ENCODE measurements at regions not wholly inside any gene's neighbourhood (a gene's known extent, or its start where the extent isn't known, plus 50 kb on each side); places are given as distances from the start of the nearest gene placed in this dataset.

DNA sequence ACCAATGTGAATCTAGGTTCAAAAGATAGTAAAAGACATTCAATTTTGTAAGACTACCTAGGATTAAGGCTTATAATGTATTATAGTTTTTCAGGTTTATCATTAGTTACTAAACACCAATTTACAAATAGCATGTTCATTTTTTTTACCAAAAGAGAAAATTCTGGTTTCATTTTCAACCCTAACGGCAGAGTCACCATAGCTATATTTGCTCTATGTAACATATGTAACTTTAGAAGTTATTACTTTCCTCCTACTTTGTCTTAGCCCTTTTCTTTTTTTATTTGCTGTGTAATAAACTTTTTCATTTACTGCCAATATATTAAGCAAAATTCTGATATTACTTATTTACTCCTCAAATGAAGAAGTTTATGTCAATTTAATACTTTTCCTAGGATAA, 639.6 kb downstream of the ARAP2 start:
- DNase-seq: no peak

DNA sequence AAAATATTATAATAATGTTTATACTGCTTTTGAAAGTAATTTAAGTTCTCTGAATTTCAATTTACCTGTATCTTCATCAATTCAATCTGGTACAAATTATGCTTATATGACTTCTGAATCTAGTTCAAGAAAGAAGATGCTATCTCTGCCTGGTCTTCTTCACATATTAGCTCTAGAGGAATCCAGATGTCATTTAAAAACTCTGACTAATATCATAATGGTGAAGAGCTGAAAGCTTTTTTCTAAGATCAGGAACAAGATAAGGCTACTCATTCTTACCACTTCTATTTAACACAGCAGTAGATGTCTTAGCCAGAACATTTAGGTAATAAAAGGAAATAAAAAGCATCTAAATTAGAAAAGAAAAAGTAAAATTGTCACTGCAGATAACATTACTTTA, 636.1 kb downstream of the ARAP2 start:
- no peak for DNase-seq

DNA sequence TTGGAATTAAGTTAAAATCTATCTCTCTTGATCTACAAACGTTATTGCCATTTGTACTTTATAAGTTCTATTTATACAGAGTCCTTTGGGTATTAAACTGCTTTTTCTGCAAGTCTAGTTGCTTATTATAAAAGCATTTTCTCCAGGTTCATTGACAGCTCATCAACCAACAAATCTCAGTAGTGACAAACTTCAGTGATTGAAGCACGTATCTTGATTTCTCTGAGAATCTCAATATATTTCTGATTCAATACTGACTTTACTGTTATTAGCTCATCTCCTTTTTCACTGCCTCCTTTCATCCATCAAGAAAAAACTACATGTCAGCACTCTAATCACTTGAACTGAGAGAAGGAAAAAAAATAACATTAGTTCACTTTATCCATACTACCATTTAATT, 630.2 kb downstream of the ARAP2 start:
- DNase-seq: no peak

DNA sequence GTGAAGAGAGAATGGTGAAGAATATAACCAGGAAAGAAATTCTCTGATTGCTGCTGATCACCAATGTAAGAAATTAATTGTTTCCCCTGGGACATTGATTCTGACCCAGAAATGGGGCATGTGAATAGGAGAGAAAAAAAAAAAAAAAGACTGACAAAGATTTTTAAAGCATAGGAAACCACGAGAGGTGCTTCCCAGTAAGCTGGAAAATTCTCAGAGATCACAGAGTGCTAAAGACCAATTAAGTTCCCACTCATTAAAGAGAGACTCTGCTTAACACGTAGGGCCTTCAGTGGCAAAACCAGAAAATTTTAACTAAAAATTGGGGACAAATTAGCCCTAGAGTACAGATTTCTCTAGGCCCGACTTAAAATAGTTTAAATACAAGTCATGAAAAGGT, 604.4 kb downstream of the ARAP2 start:
- no peak for DNase-seq

DNA sequence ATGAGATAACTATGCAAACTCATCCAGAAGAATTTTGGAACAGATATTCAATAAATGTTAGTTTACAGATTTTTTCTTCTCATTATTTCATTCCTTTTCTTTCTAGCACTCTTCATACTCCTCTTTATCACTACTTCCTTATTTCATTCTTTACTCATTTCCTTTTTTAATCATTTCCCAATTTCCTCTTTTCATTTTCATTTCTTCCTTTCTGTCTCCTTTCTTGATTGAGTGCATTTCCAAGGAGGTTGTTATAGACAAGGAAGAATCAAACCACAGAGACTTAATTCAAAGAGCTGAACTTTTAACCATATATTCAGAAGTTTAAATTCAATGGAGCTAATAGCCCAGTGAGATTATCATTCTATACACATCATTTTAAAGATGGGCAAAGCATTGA, 600.7 kb downstream of the ARAP2 start:
- DNase-seq: no peak

DNA sequence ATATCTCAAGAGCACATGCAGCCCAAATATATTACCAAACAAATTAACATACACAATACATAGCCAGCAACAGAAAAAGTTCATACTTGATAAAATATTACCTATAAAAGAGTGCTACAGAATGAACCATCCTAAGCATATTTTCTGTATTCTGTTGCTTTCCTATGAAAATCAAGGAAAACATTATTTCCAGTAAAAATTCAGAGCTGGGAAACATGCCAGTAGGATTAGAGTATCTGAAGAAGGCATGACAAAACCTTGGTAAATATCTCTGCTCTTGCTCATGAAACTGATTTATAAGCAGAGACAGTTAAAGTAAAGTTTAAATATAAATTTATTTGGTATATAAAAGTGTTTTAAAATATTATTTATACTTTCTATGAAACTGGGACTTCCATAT, 599.7 kb downstream of the ARAP2 start:
- no peak for DNase-seq

DNA sequence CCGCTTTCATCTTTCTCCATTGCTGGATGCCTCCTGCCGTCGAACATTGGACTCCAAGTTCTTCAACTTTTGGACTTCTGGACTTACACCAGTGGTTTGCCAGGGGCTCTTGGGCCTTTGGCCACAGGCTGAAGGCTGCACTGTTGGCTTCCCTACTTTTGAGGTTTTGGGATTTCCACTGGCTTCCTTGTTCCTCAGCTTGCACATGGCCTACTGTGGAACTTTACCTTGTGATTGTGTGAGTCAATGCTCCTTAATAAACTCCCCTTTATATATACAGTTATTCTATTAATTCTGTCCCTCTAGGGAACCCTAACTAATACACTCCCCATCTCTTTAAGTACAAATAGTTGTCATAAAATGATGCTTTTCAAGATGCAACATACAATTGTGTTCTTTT, 595.3 kb downstream of the ARAP2 start:
- no peak for DNase-seq

DNA sequence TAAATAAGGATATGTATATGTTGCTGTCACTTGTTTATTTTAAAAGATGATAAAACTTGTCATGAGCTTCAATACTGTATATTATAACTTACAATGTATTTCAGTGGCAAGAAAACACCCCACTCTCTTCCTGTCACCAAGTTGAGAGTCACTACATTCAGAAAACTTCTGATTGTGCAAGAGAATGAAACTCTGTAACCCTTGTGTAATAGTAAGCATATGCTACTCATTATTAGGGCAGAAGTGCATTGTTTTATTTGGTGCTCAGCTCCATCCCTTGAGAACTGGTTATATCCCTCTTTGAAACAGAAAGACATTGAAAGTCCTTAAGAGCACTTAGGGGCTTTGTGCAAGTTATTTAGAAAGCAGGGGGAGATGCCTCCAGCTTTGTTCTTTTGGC, 594.5 kb downstream of the ARAP2 start:
- DNase-seq: no peak

DNA sequence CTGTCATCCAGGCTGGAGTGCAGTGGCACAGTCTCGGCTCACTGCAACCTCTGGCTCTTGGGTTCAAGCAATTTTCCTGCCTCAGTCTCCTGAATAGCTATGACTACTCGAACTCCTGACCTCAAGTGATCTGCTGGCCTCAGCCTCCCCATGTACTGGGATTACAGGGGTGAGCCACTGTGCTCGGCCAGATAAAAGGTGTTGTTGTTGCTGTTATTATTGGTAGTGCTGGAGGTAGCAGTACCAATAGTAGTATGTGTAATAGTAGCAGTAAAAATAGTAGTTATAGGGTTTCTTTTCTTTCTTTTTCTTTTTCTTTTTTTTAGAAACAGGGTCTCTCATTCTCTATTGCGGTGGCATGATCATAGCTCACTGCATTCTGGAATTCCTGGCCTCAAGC, 592.1 kb downstream of the ARAP2 start:
- DNase-seq: no peak

DNA sequence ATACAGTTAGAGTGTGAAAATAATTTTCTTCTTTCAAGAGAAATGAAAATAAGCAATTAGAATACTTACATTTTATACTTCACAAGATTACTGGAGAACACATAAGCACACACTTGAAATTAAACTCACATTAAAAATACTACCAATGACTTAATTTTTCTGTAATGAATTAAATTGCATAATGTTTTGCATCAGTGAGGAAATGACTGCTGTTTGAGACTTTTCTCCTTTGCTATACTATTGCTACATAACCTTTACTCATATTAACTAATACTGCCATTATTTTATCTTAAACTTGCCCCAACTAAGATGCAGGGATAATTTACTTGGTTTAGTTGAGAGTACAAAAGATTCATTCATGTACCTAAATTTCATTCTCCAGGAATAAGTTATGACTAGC, 590.9 kb downstream of the ARAP2 start:
- no peak for DNase-seq

DNA sequence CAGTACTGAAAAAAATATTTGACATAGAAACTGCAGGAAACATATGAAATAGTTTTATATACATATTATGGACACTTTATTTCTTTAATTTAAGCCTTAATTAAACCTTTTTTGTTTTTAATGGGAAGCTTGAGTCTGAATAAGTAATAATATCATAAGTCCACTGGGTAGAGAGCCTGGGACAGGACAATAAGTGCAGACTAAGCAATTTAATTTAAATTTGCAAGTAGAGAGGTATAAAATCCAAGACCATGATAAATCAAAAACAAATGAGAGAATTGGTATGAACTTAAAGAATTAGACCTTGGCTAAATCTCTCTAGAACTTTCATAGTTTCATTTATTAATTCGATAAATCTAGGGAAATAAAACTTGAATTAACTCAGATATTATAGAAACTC, 571.2 kb downstream of the ARAP2 start:
- no peak for DNase-seq

DNA sequence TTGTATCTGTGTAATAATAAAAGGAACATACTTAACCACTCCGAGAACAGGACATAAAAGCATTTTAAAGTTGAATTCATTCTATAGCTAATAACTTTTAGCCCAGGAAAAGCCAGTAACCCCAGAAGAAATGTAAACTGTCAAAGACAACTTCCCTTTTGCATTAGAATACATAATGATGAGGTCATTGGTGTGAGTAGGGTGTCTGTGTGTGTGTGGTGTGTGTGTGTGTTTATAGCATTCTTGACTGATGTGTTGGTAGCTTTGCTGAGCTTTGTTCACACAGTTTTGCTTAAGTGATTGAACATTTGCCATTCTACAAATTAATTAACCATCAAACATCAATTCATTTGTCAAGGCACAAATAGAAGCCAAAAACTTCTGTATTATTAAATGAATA, 559.6 kb downstream of the ARAP2 start:
- DNase-seq: no peak

DNA sequence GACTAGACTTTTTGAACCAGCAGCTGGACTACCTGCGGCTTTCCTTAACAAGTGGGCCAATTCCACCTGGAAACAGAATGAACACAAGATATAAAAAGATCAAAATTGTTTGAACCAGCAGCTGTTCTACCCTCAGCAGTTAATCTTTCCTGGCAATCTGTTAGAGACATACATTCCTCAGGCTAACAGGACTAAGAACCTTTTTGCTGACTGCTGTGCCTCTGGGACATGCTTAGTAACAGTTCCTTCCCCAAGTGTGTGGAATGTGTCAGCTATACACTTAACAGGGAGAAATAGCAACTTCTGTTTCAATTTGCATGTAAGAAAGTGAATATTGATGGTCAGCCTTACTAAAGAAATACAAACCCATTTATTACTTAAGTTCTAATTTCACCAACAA, 554.4 kb downstream of the ARAP2 start:
- DNase-seq: no peak

DNA sequence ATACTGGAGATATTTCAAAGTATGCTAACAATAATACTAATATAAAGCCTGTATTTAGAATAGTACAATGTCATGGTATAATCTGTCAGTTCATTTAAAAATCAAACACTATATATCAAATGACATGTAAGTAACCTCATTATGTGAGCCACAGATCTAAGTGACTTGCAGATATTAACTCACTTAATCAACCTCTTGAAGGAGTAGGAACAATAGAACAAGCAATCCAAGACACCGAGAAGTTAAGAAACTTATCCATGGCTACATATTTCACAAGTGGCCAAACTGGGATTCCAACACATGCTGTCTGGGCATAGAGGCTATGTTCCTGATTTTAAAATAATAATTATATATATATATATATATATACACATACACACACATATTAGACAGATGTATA, 554.0 kb downstream of the ARAP2 start:
- DNase-seq: no peak

DNA sequence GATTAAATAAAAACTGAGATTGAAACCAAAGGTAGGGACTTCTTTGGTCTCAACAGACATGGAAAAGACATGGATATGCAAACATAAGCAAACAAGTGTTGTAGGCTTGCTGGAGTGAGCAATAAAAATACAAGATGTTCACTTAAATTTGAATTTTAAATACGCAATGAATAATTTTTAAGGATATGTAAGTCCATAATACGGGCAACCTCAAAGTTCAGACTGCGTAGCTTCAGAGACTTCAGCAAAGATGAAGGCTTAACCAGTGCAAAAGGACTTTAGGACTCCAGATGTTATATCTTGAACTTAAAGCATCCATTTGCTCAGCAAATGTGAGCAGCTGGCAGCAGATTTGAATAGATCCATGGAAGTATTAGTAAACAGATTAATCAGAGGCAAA, 549.3 kb downstream of the ARAP2 start:
- no peak for DNase-seq

DNA sequence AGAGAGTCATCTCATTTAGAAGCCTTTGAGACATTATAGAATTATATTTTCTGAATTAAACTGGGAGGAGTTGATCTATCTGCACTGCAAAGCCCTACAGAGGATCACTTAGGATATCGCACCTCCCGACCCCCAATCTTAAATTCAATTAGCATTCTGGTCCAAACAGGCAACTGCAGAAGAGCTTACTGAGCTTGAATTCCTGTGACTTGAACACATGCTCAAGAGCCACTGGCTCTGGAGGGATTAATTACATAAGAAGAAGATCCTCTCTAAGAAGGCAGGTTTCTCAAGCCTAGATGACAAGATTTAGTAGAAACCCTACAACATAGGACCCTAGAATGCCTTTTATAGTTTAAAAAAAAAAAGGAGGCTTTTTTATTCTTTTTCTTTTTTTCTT, 548.9 kb downstream of the ARAP2 start:
- DNase-seq: no peak

DNA sequence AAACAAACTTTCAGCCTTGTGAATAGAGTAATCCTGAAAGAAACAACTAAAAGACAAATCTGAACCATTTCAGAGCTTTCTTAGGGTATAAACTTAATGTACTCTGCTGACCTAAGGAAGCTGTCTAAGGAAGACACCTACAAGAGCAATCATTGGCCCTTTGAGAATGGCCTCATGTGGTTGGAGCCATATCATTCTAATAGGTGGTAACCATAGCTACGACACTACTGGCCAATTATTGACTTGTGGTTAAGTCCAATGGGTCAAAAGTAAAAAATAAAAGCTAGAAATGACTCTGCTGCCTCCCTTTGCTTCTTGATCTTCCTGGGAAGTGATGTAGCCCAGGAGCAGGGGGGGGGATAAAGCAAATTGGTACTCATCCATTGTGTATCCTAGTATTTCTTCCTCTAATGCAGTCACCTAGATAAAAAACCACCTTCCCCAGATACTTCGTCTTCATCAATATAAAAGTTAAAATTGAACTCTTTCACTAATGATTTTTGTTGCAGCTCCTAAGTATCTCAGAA, 547.0 kb downstream of the ARAP2 start:
- DNase-seq: no peak

DNA sequence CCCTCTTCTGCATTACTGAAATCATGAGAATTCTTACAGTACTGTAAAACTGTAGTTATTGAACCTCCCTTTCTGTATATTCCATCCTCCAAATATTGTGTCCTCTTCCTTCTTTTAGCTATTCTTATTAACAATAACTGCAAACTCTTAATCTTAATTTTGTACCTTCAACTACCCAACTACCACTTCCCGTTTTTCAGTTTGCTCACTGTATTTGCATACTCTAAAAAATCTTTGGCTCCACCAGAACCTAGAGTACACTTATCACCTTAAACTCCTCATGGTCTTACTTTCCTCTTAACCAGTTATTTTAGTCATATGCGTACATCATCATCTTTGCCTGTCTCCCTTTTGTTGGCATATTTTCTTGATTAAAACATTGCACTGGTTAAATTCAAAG, 543.7 kb downstream of the ARAP2 start:
- DNase-seq: no peak

DNA sequence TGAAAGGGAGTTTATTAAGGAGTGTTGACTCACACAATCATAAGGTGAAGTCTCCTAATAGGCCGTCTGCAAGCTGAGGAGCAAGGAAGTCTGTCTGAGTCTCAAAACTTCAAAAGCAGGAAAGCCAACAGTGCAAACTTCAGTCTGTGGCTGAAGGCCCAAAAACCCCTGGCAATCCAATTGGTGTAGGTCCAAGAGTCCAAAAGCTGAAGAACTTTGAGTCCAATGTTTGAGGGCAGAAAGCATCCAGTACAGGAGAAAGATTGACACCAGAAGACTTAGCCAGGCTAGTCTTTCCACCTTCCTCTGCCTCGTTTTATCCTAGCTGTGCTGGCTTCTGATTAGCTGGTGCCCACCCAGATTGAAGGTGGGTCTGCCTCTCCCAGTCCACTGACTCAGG, 535.2 kb downstream of the ARAP2 start:
- no peak for DNase-seq

DNA sequence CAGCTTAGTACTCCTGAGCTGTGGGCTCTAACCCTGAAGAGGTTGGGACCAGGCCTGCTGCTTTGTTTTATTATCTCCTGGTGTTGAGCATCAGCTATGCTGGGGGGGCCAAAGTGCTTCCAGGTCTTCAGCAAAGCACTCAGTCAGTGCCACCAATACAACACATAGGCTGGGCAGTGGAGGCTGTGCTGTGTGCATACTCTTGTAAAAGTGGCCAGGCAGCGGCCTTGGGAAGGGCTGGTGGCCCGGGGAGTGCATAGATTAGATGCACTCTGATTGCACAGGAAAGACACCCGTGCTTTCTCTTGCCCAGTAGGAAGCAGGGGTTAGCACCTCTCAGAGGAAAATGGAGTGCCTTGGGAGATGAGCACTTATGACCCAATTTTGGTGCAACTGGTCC, 534.0 kb downstream of the ARAP2 start:
- DNase-seq: no peak

DNA sequence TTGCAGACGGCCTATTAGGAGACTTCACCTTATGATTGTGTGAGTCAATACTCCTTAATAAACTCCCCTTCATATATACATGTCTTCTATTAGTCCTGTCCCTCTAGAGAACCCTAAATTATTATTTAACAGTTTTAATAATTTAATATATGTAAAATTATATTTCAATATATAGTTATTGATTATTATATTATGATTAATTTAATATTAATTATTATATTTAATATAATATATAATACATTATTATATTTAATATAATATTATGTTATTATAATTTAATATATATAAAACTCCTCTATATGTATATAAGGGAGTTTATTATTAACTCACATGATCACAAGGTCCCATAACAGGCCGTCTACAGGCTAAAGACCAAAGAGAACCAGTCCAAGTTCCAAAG, 533.2 kb downstream of the ARAP2 start:
- no peak for DNase-seq

DNA sequence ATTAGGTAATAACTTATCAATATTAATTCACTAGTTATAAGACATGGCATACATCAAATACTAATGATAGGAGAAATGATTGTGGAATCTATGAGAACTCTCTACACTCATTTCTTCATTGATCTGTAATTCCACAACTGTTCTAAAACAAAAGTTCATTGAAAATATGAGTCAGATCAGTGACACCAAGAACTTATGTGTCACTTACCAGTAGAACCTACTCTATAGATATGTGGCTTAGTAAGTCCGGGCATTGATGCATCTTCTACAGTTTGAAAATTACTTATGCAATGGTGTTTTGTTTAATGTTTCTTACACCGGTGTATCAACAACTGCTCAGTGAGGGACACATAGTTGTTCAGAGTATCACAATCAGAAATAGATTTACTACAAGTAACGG, 520.3 kb downstream of the ARAP2 start:
- no peak for DNase-seq

DNA sequence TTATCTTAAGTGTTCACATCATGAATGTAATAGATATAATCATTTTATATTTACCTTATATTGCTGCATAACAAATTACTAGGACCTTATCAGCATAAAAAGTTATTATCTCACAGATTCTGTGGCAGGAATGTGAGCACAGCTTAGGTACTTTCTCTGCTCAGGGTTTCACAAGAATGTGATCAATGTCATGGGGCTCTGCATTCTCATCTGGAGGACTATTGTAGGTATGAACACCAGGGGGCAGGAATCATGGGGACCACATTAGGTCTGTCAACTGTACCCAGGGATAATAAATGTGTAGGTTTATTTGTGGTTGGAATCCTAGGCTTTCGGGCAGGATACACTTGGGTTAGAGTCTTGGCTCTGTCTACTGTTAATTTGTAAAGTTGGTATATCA, 519.2 kb downstream of the ARAP2 start:
- DNase-seq: peak; percentile 49

DNA sequence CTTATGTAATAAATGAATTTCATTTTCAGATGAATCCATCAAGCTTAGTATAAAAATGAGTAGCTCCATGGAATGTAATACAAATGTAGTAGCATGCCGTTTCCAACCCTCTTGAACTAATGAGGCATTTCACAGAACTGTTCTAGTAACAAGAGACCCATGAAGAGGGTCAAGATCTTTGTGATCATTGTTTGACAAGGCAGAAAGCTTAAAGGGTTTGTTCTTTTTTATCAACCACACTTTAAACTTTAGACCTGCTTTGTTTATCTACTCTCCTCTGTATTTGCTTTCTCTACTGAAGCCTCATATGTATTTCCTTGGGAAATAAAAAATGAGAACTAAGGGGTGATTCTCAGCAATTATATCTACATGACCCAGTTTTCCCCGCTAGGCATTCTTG, 513.9 kb downstream of the ARAP2 start:
- DNase-seq: peak; percentile 57

DNA sequence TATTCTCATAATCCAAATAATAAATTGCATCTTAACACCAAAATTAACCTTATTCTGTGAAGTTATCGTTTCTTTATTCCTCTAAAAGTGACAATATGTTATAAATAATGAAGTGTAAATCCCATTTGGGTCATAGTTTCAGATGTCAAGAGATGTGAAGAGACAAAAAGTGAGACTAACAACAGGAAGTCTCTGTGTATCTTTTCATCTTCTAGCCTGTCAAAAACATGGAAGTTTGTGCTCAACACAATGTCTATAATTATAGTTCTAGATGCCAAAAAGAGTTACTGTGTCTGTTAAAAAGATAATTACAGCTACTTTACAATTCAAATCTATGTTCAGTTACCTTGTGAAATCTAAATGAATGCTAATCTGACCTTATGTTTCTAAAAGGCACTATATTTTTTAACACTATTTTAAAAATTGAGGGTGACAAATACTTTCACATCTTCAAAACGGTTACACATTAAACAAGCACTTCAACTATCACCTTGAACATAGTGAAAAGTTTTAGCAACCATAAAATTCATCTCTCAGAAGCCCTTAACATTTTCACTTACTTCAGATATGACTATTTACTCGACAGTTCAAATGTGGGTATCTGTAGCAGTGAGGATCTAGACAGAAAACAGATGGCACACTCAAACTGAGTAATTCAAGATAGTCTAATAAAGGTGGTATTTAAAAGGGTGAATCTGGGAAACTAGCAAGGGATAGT, 509.8 kb downstream of the ARAP2 start:
- no peak for DNase-seq

DNA sequence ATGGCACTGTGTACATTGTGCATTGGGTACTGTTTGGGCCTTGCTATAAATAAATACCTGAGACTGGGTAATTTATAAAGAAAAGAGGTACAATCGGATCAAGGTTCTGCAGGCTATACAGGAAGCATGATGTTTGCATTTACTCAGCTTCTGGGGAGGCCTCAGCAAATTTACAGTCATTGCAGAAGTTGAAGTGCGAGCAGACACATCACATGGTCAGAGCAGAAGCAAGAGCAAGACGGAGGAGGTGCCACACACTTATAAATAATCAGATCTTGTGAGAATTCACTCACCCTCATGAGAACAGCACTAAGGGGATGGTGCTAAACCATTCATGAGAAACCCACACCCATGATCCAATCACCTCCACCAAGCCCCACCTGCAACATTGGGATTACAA, 505.0 kb downstream of the ARAP2 start:
- peak; percentile 11 for DNase-seq

All from DMS53 (cell line).